Liver (tissue), 8 donors: ENCODE measurements at regions not wholly inside any gene's neighbourhood (a gene's known extent, or its start where the extent isn't known, plus 50 kb on each side); places are given as distances from the start of the nearest gene placed in this dataset.
A peak's percentile ranks its signal among the peaks of the same experiment; 100 is the strongest.

Source experiments
- DNase-seq: peaks from one replicate; pipeline ENCODE4 v3.0.0-alpha.2; 2017; ENCODE audit warnings: low spot score
- H3K27ac ChIP-seq, 2 donors: one replicate each; pipeline ENCODE4 v1.7.0; 2013; ENCODE audit warnings: inconsistent platforms in 2 of 2, low read length in 2 of 2, control low read depth in 1 of 2, low read depth in 1 of 2, mild to moderate bottlenecking in 1 of 2
- H3K27me3 ChIP-seq, 4 donors: one replicate each; pipeline versions ENCODE4 v1.6.1 to v1.7.0; 2013; ENCODE audit warnings: low read length in 3 of 4, inconsistent platforms in 1 of 4, mild to moderate bottlenecking in 1 of 4, moderate library complexity in 1 of 4; ENCODE audit not compliant: control insufficient read depth in 4 of 4, insufficient read depth in 4 of 4
- H3K36me3 ChIP-seq, 4 donors: one replicate each; pipeline versions ENCODE4 v1.6.1 to v1.7.0; 2013; ENCODE audit warnings: low read length in 3 of 4, mild to moderate bottlenecking in 3 of 4, low read depth in 1 of 4, moderate library complexity in 1 of 4; ENCODE audit not compliant: control insufficient read depth in 4 of 4, insufficient read depth in 3 of 4
- H3K4me1 ChIP-seq, 4 donors: one replicate each; pipeline versions ENCODE4 v1.6.1 to v1.7.0; 2013; ENCODE audit warnings: low read length in 3 of 4, mild to moderate bottlenecking in 3 of 4, moderate library complexity in 1 of 4; ENCODE audit not compliant: control insufficient read depth in 4 of 4, insufficient read depth in 4 of 4
- H3K4me3 ChIP-seq, 3 donors: one replicate each; pipeline versions ENCODE4 v1.6.1 to v1.7.0; 2013; ENCODE audit warnings: low read length in 3 of 3, control low read depth in 1 of 3, low read depth in 1 of 3, mild to moderate bottlenecking in 1 of 3
- H3K9ac ChIP-seq, 2 donors: one replicate each; pipeline ENCODE4 v1.7.0; 2013; ENCODE audit warnings: low read length in 2 of 2, mild to moderate bottlenecking in 2 of 2, moderate library complexity in 2 of 2, control low read depth in 1 of 2, low read depth in 1 of 2
- H3K9me3 ChIP-seq, 4 donors: one replicate each; pipeline versions ENCODE4 v1.6.1 to v1.7.0; 2013; ENCODE audit warnings: low read length in 3 of 4; ENCODE audit not compliant: control insufficient read depth in 4 of 4
- ATF3 ChIP-seq: IDR thresholded peaks from 2 replicates; pipeline ENCODE4 v1.6.1; 2016; ENCODE audit warnings: antibody characterized with exemption
- CTCF ChIP-seq: fragments of 150-350 bp; IDR thresholded peaks from 2 replicates; pipeline ENCODE4 v1.5.1; 2017; ENCODE audit warnings: improper control_type of control experiment, low read depth, low read length; ENCODE audit not compliant: missing input control
- EGR1 ChIP-seq, 2 donors: IDR thresholded peaks; 2 replicates each; pipeline ENCODE4 v1.6.1; 2016 to 2018; ENCODE audit warnings: antibody characterized with exemption in 2 of 2, low read depth in 2 of 2
- FOXA1 ChIP-seq: IDR thresholded peaks from 2 replicates; pipeline ENCODE4 v1.6.1; 2016; ENCODE audit warnings: antibody characterized with exemption
- FOXA2 ChIP-seq: IDR thresholded peaks from 2 replicates; pipeline ENCODE4 v1.6.1; 2016; ENCODE audit warnings: antibody characterized with exemption
- GABPA ChIP-seq, 2 donors: IDR thresholded peaks in 1 of 2; conservative IDR thresholded peaks in 1 of 2; 2 replicates each; pipeline ENCODE4 v1.6.1; 2016; ENCODE audit warnings: antibody characterized with exemption in 2 of 2, mild to moderate bottlenecking in 1 of 2, moderate library complexity in 1 of 2
- HNF4A ChIP-seq, 2 donors: conservative IDR thresholded peaks; 2 replicates each; pipeline ENCODE4 v1.6.1; 2016; ENCODE audit warnings: antibody characterized with exemption in 2 of 2, mild to moderate bottlenecking in 2 of 2
- JUND ChIP-seq, 2 donors: IDR thresholded peaks; 2 replicates each; pipeline ENCODE4 v1.6.1; 2016; ENCODE audit warnings: antibody characterized with exemption in 2 of 2
- MAX ChIP-seq: IDR thresholded peaks from 2 replicates; pipeline ENCODE4 v1.6.1; 2016; ENCODE audit warnings: antibody characterized with exemption
- NR2F2 ChIP-seq: IDR thresholded peaks from 2 replicates; pipeline ENCODE4 v1.6.1; 2016; ENCODE audit warnings: antibody characterized with exemption
- RAD21 ChIP-seq, 2 donors: IDR thresholded peaks; 2 replicates each; pipeline ENCODE4 v1.6.1; 2016; ENCODE audit warnings: antibody characterized with exemption in 2 of 2, mild to moderate bottlenecking in 2 of 2
- REST ChIP-seq: IDR thresholded peaks from 2 replicates; pipeline ENCODE4 v1.6.1; 2016; ENCODE audit warnings: antibody characterized with exemption, mild to moderate bottlenecking
- RXRA ChIP-seq, 2 donors: IDR thresholded peaks; 2 replicates each; pipeline ENCODE4 v1.6.1; 2017 to 2018; ENCODE audit warnings: antibody characterized with exemption in 2 of 2, mild to moderate bottlenecking in 1 of 2
- SP1 ChIP-seq: IDR thresholded peaks from 2 replicates; pipeline ENCODE4 v1.6.1; 2018; ENCODE audit warnings: antibody characterized with exemption, mild to moderate bottlenecking
- TAF1 ChIP-seq: conservative IDR thresholded peaks from 2 replicates; pipeline ENCODE4 v1.6.1; 2016; ENCODE audit warnings: antibody characterized with exemption, mild to moderate bottlenecking
- YY1 ChIP-seq: IDR thresholded peaks from 2 replicates; pipeline ENCODE4 v1.6.1; 2016; ENCODE audit warnings: antibody characterized with exemption, mild to moderate bottlenecking
- ZBTB33 ChIP-seq: IDR thresholded peaks from 2 replicates; pipeline ENCODE4 v1.6.1; 2016; ENCODE audit warnings: antibody characterized with exemption
- WGBS: extraction: QIAGEN DNeasy Blood & Tissue Kit; methylation state at CpG from one replicate; pipeline ENCODE4 v1.1.7; 2013; 5-methylcytosine and 5-hydroxymethylcytosine counted together
- donor health status: healthy.
- donor health status: healthy.
- donor health status: healthy.
- donor health status: healthy.
- donor health status: healthy.

- WGBS: 47% methylated on average over 7 of the region's 7 CpGs
- H3K9ac ChIP-seq: no peak overlapping the region
- H3K4me3 ChIP-seq: no peak overlapping the region
- no peak overlapping the region for H3K27ac ChIP-seq
- no peaks in the 10 kb centered on the region for H3K27me3 ChIP-seq
- peaks cover 0 to 11% (median 4%) of the 10 kb centered on the region in 4 donors for H3K4me1 ChIP-seq
- no peaks in the 10 kb centered on the region for H3K36me3 ChIP-seq
- no peak for TF ChIP-seq YY1
- TF ChIP-seq SP1: peak; percentile 16
- TF ChIP-seq HNF4A (conservative IDR thresholded peaks at IDR 0.05): peak; percentile 69 to 81
- TF ChIP-seq RAD21 (IDR thresholded peaks at IDR 0.05): peak in 1 of 2 donors; percentile 12
- no peak for TF ChIP-seq CTCF
- no peak for TF ChIP-seq GABPA (IDR thresholded peaks at IDR 0.05 in 1 of 2, conservative IDR thresholded peaks at IDR 0.05 in 1 of 2)
- no peak for TF ChIP-seq FOXA1
- peak in 1 of 2 donors; percentile 9 for TF ChIP-seq RXRA (IDR thresholded peaks at IDR 0.05)
- TF ChIP-seq JUND (IDR thresholded peaks at IDR 0.05): no peak
- TF ChIP-seq TAF1: no peak
- TF ChIP-seq REST: no peak
- no peak for TF ChIP-seq ZBTB33
- TF ChIP-seq MAX: no peak
- TF ChIP-seq NR2F2: no peak
- no peaks in the 10 kb centered on the region for H3K9me3 ChIP-seq
- DNase-seq: no peak
Observed at GRCh38 chr3:165544432-165544831, 292.8 kb downstream of the BCHE start.

GRCh38 chr3:165538166-165538565 is 299.1 kb downstream of the BCHE start:
- Histone ChIP-seq H3K9me3 (no peaks in the 10 kb centered on the region), H3K27ac (no peak overlapping the region), H3K4me1 (no peaks in the 10 kb centered on the region), H3K4me3 (no peak overlapping the region), H3K9ac (no peak overlapping the region), H3K36me3 (no peaks in the 10 kb centered on the region), H3K27me3 (no peaks in the 10 kb centered on the region)
- no peak for DNase-seq
- WGBS: 80% methylated on average over 2 of the region's 2 CpGs
- TF ChIP-seq TAF1 (no peak), ZBTB33 (no peak), RAD21 (IDR thresholded peaks at IDR 0.05) (no peak), FOXA1 (no peak), FOXA2 (no peak), SP1 (no peak), GABPA (IDR thresholded peaks at IDR 0.05 in 1 of 2, conservative IDR thresholded peaks at IDR 0.05 in 1 of 2) (no peak), HNF4A (conservative IDR thresholded peaks at IDR 0.05) (no peak), REST (no peak), RXRA (IDR thresholded peaks at IDR 0.05) (no peak), EGR1 (IDR thresholded peaks at IDR 0.05; ENCODE audit: low read depth in 2 of 2) (no peak), NR2F2 (no peak), MAX (no peak), YY1 (no peak), ATF3 (no peak), JUND (IDR thresholded peaks at IDR 0.05) (no peak)
